GM21528 (cell line): ENCODE measurements at regions not wholly inside any gene's neighbourhood (a gene's known extent, or its start where the extent isn't known, plus 50 kb on each side); places are given as distances from the start of the nearest gene placed in this dataset.
"Not testable (repeated sequence)": the region's sequence is repeated elsewhere in the genome, so short reads cannot be mapped to it uniquely, and the experiment has no call there.

Source experiments
- ATAC-seq: cut with Tn5 transposase; IDR thresholded peaks from one replicate; pipeline ENCODE4 v1.9.1; 2021; ENCODE audit warnings: mild to moderate bottlenecking, moderate library complexity; ENCODE audit not compliant: unreplicated experiment, low FRiP score

DNA sequence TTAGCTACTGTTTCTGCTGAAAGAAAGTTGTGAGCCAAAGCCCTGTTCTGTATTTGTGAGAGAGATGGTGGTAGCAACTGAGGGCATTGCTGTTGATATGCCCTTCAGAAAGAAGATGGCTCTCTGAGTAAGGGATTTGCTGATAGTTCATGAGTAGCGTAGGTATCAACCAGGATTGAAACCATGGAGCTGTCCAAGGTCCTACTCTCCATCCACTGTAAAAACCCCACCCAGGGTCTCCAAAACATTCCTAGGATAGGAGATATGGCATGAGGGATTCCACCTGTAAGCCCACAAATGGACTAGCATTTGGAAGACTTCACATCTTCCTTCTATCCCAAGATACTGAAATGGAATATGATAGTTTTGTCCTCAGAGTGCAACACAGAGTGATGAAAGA is 277.1 kb upstream of the PRKX start:
- no peak for ATAC-seq

DNA sequence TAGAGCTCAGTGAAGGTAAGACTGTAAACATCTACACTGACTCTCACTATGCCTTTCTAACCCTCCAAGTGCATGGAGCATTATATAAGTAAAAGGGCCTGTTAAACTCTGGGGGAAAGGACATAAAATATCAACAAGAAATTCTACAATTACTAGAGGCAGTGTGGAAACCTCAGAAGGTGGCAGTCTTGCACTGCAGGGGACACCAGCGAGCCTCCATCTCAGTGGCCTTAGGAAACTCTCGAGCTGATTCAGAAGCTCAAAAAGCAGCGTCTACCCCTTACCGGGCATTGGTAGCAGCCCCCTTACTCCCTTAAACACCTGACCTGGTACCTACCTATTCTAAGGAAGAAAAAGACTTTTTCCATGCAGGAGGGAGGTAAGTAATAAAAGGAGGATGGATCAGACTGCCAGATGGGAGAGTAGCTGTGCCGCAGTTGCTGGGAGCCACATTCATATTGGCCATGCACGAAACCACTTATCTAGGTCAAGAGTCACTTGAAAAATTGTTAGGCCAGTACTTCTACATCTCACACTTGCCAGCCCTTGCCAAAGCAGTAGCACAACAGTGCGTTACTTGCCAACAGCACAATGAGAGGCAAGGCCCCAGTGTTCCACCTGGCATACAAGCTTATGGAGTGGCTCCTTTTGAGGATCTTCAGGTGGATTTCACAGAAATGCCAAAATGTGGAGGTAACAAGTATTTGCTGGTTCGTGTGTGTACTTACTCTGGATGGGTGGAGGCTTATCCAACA is 258.8 kb upstream of the PRKX start:
- ATAC-seq = not testable (repeated sequence)

DNA sequence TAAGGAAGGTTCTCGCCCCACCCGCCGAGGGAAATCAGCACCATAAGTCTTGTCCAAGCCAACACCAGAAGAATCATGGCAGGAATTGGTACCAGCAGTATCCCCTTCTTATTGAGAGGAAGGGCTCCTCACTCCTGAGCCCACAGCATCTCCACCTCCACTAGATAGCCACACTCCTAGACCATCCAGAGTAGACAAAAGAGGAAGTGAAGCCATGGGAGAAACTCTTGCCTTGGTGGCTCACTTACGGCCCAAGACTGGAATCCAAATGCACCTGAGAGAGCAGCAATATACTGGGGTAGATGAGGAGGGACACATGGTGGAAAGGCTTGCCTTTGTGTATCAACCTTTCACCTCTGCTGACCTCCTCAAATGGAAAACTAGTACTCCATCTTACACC is 255.3 kb upstream of the PRKX start:
- no peak for ATAC-seq

DNA sequence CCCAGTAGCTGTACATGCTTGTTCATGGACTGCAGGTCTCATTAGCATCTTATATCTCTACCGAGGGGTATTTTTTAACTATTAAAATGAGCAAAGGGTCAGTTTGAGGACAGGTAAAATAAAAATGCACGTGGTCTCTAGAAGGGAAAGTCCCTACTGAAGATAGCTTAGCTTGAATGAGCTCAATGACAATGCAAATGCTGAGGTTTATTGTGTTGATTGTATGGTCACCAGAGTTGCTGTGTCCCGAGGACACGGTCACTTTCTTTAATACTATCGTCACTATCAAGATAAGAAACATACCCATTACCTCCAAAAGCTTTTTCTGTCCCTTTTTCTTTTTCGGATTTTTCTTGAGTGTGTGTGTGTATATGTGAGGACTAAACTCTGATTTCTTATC is 250.5 kb upstream of the PRKX start:
- ATAC-seq = no peak

DNA sequence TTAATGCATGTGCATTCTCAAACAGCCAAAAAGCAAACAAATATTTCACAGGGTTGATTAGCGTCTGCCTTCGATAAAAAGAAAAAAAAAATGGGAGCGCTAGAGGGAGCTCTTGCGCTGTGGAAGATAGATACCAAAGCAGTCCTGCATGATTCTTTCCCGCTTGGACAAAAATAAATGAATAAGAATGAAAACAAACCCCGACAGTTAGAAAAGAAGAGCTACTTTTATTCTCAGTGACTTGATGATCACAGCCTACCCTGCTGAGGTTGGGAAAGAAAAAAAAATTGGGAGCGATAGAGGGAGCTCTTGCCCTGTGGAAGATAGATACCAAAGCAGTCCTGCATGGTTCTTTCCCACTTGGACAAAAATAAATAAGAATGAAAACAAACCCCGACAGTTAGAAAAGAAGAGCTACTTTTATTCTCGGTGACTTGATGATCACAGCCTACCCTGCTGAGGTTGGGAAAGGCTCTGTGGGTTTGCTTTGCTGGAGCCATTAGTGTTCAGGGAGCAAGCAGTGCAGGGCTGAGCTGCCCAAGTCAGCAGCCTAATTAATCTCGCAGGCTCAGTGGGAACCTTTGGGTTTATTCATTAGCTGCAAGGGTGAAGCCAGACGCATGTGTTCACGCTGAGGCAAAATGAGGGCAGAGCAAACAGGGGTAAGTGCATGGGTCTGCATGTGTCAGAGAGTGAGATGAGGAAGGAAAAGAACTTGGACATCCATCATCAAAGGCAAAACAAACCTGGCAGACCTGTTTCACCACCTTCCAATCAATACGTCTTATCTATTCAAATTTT is 249.3 kb upstream of the PRKX start:
- ATAC-seq = no peak

DNA sequence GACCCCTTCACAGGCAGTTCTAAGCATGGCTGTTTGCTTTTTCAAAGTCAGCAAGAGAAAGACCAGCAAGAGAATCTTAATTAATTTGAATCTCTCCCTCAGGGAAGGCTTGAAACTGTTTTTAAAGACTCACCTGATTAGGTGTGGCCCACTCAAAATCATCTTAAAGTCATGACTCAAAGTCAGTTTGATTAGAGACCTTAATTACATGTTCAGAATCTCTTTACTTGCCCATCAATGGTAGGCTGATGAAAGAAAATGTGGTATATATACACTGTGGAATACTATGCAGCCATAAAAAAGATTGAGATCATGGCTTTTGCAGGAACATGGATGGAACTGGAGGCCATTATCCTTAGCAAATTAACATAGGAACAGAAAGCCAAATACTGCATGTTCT is 247.5 kb upstream of the PRKX start:
- no peak for ATAC-seq

DNA sequence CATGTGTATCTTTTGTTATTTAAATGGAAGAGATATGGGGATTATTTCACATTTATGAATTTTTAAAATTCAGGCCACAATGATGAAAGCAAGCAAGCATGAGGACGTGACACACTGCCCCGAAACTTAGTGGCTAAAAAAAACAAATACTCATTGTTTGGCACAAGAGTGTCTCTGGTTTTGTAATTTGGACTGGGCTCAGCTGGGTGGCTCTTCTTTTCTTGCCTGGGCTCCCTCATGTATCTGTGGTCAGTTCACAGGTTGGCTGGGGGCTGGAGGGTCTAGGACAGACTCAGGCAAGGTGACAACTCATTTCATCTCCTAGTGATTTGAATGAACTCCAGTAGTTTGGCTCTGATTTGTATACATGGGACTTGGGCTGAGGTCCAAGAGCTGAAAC is 238.4 kb upstream of the PRKX start:
- ATAC-seq = no peak

DNA sequence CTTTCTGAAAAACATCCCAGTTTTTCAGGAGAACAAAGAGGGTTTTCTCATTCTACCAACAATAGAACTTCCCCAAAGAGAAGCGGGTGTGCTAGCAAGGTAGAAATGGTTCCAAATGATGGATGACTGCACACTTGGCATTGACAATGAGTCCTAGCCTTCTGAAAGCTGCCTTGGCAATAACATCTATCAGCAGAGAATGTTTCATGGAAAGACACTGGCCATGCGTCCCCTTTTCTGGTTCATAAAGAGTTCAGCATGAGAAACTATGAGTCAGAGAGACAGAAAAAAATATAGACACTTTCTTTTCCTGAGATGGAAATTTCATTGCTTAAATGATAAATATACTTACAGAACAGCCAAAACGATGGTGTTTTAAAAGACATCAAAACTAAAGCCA is 236.9 kb upstream of the PRKX start:
- no peak for ATAC-seq

DNA sequence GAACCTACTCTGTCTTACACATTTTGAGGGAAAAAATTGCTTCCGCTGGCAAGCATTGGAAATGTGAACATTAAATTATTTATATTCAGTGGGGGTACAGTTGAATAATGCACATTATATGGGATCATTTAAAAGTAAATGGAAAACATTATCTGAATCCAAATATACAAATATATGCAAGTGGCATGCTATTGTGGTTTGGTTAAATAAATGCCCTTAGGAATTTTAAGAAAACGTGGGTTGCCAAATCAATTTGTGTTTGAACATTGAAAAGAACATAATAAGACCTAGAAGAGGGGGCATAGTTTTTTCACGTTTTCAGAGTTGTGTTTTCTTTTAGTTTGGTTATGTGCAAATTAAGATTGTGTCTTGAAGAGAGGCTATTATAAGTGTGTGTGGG is 230.5 kb upstream of the PRKX start:
- no peak for ATAC-seq

DNA sequence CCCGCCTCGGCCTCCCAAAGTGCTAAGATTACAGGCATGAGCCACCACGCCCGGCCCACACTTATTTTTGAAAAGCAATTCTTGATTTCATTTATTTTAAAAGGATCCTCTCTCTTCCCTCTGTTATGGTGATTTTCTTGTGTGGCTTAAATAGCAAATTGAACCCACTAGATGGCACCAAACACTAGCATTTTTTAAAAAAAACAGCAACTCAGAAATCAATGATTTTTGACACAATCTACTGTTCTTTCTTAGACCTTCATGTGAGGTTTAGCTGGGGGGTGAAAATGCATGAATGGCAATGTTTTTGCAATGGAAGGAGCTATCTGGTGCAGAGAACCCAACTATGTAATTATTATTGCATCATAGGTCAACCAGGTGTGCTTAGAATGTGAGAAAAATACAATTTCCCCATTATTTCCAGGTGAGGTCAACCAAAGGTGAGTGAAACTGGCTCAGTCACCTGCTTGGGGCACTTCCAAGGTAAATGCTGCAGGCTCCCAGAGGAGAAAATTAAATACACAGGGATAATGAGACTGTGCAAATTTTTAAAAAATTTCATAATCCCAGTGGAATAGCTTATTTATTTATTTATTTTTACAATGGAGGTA is 226.7 kb upstream of the PRKX start:
- no peak for ATAC-seq

DNA sequence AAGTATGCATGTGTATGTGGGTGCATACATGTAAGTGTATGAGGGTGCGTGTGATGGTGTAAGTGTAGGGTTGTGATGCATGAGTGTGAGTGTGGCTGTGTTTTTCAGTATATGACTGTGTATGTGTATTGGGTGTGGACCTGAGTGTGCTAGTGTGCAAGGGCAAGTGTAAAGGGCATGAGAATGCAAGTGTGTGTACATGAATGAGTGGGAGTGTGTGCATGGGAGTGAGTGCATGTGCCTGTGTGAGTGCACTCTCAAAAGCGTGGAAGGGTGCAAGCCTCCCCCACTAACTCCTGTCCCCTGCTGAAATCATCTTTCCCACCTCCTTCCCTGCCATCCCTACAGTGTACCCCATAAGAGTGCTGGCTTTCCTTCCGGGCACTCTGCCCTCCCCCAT is 225.1 kb upstream of the PRKX start:
- ATAC-seq = no peak

DNA sequence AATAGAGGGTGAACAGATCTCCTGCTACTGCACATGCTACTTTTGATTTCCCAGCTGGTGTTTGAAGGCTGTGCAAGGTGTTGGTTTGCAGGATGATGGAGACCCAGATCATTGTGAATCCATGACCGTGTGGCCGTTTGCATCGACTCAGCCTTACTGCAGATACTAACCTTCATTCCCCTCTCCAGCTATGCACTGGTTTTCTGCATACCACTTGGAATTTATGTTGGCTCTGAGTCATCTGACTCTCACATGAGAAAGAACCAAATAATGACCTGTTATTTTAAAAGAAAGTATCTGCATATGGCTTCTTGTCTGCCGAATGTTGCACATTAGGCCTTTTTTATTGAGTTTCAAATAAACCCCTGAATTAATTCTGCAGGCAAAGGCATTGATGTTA is 221.7 kb upstream of the PRKX start:
- not testable (repeated sequence) for ATAC-seq

DNA sequence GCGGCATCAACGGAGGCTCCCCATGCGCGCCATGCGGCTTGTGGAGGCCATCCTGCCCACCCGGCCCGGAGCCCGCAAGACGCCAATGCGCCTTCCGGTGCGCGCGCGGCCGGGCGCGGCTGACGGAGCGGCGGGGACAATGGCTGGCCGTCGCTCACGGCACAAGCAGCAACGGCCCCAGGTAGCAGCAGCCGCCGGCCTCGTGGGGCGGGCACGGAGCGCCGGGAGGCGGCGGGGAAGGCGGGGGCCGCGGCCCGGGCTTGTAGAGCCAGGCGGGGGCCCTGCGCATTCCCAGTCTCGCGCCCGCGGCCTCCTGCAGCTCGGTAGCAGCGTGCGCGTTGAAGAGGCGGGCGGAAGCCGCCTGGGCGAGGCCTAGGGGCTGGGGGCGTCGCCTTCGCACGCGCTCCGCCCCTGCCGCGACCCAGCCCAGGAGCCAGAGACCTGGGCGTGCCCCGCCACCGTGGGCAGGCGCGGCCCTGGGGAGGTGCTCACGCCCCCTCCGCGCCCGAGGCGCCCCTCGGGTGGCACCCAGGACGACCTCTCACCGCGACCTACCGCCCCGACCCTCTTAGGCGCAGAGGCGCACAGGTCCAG is 207.1 kb upstream of the PRKX start:
- peak; percentile 96 for ATAC-seq

DNA sequence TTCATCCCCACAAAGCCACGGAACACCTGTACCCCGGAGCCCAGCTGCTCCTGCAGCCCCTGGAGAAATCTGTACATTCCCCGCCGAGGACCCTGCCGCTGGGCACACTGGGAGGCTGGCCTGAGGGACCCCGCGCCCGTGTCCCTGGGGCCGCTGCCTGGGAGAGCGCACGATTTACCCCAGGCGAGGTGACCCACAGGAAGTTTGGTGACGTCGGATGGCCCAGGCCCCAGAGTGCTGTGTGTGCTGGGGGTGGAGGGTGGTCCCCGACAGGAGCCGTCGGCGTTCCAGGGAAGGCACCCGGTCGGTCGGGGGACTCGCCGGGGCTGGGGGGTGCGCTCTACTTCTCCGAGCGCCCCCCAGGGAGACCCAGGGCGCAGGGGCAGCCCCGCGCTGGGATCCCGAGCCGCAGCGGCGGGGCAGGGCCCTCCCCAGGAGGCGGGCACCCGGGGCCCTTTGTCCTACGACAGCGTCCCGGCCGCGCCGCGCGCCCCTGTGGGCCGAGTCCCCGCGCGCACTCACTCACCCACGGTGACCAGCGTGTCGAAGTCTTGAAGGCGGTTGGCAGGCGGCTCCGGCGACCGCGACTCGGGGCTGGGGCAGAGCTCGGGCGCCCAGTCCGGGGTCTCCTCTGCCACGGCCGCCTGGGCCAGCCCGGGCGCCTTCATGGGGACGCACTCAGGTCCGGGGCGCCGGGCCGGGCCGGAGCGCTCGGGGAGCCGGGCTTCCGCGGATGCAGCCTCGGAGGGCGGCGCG is 206.4 kb upstream of the PRKX start:
- ATAC-seq = peak; percentile 65

DNA sequence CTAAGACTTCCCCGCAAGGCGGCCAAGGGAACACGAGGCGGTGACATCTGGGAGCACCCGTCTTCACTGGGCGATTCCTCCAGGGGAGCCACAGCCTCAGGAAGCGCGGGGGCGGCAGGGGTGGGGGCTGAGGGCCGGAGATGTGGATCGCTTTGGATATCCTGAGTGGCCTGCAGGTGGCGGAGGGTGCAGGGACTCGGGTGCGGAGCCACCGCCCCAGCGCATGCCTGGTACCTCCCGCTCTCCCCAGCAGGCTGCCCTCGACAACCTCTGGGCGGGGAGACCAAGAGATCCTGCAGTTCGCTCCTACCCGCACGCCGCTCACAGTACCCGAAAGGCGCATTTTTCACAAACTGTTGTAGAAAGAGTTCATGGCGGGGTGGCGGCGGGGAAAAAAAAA is 201.4 kb upstream of the PRKX start:
- not testable (repeated sequence) for ATAC-seq

DNA sequence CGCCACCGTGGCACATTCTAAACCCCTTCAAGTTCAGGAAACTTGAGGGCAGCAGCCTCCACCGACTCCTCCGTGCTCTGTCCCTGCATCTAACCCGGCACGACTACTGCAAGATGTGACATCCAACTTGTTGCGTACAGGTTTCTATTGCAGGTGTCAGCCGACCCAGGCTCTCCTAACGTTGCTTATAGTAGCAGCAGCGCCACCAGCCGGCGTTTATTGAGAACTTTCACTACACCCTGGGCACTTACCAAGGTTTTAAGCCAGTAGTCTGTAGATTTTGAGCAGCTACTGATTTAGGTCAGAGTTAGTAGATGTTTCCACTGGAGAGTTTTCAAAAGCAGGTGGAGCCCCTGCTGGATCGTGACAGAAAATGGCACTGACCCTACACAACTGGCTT is 200.6 kb upstream of the PRKX start:
- not testable (repeated sequence) for ATAC-seq

DNA sequence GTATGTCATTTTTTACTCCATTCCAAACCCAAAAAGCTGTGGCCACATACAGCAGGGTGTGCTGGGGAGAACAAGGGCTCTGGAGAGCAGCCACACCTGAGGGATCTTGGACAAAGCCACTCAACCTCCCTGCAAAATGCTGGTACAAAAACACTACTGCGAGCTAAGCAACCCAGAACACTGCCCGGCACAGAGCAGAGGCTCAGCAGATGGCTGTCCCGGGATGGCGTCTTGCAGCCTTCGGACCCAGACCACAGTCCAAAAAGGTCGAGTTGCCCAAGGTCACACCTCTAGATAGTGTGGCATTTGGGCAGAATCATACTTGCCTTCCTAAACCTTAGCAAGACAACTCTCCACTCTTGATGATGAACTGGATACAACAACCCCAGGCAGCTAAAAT is 197.6 kb upstream of the PRKX start:
- not testable (repeated sequence) for ATAC-seq

DNA sequence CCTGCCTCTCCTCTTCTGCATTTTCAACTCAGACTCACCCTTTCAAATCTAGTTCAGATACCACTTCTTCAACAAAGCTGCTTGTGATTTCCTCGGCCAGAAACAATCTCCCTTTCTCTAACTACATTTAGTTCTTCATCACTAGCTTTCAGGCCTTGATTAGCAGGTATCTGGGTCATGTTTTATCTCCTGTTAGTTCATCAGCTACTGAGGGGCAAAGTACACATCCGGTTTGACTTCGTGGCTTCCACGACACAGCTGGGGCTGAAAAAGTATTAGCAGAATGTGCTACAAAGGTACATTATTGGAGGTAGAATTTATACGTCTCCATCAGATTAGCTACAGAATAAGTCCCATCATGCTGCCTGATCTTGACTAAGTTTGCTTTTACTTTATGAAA is 197.2 kb upstream of the PRKX start:
- ATAC-seq = not testable (repeated sequence)

DNA sequence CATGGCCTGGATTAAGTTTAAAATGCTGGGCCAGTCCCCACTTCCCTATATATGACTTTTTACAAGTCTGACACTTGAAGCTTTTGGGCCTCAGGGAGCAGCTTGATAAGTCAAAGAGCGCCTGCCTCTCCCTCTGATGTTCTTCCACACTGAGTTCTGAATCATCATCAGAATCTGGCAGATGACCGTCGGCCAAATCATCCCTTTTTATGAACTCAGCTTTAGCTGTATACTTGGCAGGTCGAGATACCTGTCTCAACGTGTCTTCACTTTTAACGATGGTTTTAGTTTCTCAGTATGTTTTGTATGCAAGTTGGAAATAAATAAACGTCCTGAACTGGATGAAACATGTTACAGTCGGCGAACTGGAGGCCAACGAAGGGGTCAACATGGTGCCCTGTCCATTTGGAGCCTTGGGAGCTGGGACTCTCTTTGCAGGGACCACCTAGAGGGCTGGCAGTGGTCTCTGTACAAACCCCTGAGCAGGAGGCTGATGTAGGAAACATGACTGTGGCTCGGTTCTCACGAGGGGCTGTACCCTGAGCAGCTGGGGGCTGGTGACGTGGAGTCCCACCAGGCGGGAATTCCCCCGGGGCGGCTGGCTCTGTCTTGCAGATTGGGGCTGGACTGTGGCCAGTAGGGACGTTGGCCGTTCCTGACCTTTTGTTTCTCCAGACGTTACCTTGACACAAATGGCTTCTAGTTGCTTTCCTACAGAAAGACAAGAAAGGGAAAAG is 192.2 kb upstream of the PRKX start:
- not testable (repeated sequence) for ATAC-seq

DNA sequence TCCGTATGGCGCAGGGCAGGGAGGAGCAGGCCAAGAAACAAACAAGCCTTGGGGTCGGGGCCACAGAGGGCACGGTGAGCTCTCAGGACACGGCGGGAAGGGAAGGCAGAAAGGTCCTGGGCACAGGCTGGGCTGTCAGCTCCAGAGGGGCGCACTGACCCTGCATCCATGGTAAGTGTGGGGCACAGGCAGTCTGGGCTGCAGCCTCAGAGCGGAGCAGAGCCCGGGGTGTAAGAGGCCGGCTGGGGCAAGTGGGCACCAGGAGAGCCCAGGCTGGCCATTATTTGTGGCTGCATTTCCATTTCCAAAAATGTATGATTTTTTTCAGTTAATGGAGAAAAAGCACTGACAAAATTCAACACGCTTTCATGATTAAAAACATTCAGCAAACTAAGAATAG is 188.8 kb upstream of the PRKX start:
- ATAC-seq = not testable (repeated sequence)
